K562 (cell line): ENCODE measurements at regions not wholly inside any gene's neighbourhood (a gene's known extent, or its start where the extent isn't known, plus 50 kb on each side); places are given as distances from the start of the nearest gene placed in this dataset.

Experiments used
- CBX1 ChIP-seq: sonication (generic); IDR thresholded peaks from 2 replicates; pipeline ENCODE4 v1.6.1; 2016; ENCODE audit warnings: antibody characterized with exemption, low read depth, mild to moderate bottlenecking
- MYC ChIP-seq, 2 experiments: fragments of 250-450 bp in 1 of 2; sonication (Bioruptor Pico) in 1 of 2; IDR thresholded peaks; 2 replicates each; pipeline versions ENCODE4 v1.5.1 to v1.6.1; 2012 to 2021; ENCODE audit warnings: low read depth in 2 of 2, borderline replicate concordance in 1 of 2, improper control_type of control experiment in 1 of 2, low read length in 1 of 2, mild to moderate bottlenecking in 1 of 2, moderate library complexity in 1 of 2
- PML ChIP-seq: IDR thresholded peaks from 2 replicates; pipeline ENCODE4 v1.6.1; 2012; ENCODE audit warnings: low read length, inconsistent platforms
- POLR2A ChIP-seq: fragments of 450-650 bp; conservative IDR thresholded peaks from 2 replicates; pipeline ENCODE4 v1.6.1; 2016
- POLR2AphosphoS5 ChIP-seq: IDR thresholded peaks from 2 replicates; pipeline ENCODE4 v1.6.1; 2011; ENCODE audit warnings: mild to moderate bottlenecking, low read depth, low read length, moderate library complexity; ENCODE audit not compliant: control insufficient read depth, insufficient read depth
- ZFX ChIP-seq: sonication (generic); formaldehyde crosslinking; IDR thresholded peaks from 2 replicates; pipeline ENCODE4 v1.8.0; 2022; ENCODE audit warnings: mild to moderate bottlenecking, missing genetic modification reagents, moderate library complexity

DNA sequence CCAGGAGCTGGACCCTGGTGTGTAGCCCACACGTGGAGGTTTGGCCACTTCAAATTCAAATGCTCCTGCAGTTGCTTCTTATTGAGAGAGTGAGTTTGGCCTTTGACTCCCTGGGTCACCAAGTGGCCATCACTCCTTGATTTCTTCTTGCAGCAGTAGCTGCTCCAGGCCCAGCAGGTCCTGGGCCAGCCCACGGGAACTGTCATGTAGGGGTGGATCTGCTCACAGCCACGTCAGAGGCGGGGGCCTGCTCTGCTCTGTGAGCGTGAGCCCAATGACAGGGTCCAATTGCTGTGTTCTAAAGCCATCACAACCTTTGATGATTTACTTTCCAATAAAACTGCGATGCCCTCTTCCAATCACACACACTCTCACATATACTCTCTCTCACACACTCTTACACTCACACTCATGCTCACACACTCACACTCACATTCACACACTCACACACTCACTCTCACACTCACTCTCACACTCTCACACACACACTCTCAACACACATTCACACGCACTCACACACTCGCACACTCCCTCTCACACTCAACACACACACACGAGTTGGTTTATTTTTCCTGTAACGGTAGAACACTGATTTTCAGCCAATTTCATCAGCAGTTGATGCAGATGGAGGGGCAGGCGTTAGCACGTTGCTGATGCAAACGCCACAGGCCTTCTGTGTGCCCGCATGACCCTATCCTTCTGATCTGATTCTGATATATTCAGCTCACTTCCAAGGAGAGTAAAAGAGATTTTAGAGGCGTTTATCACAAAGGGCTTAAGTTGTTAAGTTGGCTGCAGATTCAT, 210.7 kb upstream of the PPP2R2D start:
- TF ChIP-seq ZFX (CRISPR knock-in tag) (no peak), POLR2A (no peak), PML (no peak), MYC (IDR thresholded peaks at IDR 0.05; ENCODE audit: low read depth, low read length) (no peak), MYC (CRISPR knock-in tag; IDR thresholded peaks at IDR 0.05; ENCODE audit: borderline replicate concordance, low read depth) (no peak), CBX1 (no peak), POLR2AphosphoS5 (no peak)
